ENCODE measurements at regions not wholly inside any gene's neighbourhood (a gene's known extent, or its start where the extent isn't known, plus 50 kb on each side); places are given as distances from the start of the nearest gene placed in this dataset.

DNA sequence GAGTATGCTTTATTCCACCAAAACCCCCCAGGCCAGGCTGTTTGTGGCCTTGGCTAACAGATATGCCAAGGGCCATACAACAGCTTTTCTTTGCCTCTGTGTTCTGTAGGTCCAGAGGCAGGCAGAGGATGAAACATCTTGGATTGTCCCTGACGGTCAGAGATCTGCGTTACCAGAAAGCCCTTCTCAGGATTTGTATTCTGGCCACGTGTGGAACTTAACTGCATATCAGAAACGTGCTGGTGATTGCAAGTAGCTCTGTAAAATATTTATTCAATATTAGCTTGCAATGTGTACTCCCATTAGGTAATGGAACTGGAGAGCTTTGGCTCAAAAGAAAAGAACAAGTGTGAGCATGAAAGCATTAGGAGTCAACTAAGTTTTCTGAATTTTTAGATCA lies 275.0 kb downstream of the CBLN4 start:
- H3K4me1 ChIP-seq (ENCODE audit: control insufficient read depth in 2 of 2, insufficient read depth in 2 of 2, low read length in 1 of 2), result no peaks in the 10 kb centered on the region
- H3K27me3 ChIP-seq (ENCODE audit: control insufficient read depth in 1 of 2, insufficient read depth in 2 of 2, low read length in 2 of 2), result no peaks in the 10 kb centered on the region
- H3K27ac ChIP-seq (ENCODE audit: low read depth in 2 of 2, low read length in 1 of 2), result no peak overlapping the region
- H3K4me3 ChIP-seq (ENCODE audit: low read depth in 1 of 2, low read length in 2 of 2), result no peak overlapping the region
- 51 to 60% methylated on average over 4 of the region's 4 CpGs for WGBS, 2 donors
- H3K36me3 ChIP-seq (ENCODE audit: control insufficient read depth in 2 of 2, insufficient read depth in 2 of 2, low read length in 1 of 2), result no peaks in the 10 kb centered on the region
- H3K9me3 ChIP-seq (ENCODE audit: control insufficient read depth in 2 of 2, insufficient read depth in 1 of 2, low read depth in 1 of 2, low read length in 1 of 2), result no peaks in the 10 kb centered on the region

GRCh38 chr20:55714736-55715135 lies 290.6 kb downstream of the CBLN4 start:
- no peak overlapping the region for H3K4me3 ChIP-seq (ENCODE audit: low read depth in 1 of 2, low read length in 2 of 2)
- 78 to 87% methylated on average over 6 of the region's 6 CpGs for WGBS, 2 donors
- no peaks in the 10 kb centered on the region for H3K27me3 ChIP-seq (ENCODE audit: control insufficient read depth in 1 of 2, insufficient read depth in 2 of 2, low read length in 2 of 2)
- no peaks in the 10 kb centered on the region for H3K4me1 ChIP-seq (ENCODE audit: control insufficient read depth in 2 of 2, insufficient read depth in 2 of 2, low read length in 1 of 2)
- H3K9me3 ChIP-seq (ENCODE audit: control insufficient read depth in 2 of 2, insufficient read depth in 1 of 2, low read depth in 1 of 2, low read length in 1 of 2), result no peaks in the 10 kb centered on the region
- H3K36me3 ChIP-seq (ENCODE audit: control insufficient read depth in 2 of 2, insufficient read depth in 2 of 2, low read length in 1 of 2), result no peaks in the 10 kb centered on the region
- H3K27ac ChIP-seq (ENCODE audit: low read depth in 2 of 2, low read length in 1 of 2), result no peak overlapping the region

DNA sequence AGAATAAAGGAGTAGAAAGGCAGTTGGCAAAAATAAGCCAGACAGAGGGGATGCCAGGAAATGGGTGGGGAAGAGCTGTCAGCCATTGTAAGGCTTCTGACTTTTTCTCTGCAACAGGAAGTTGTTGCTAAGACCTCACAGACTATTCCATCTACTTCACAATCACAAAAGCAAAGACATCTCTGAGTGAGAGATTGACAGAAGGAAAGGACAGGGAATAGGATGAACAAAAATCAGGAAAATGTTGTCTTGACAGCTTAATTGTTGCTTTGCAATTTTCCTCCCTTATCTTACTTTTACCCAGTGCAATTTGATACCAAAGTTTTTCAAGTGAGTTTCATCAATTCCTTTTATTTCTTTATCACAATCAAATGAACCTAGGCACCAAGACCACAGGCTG lies 291.2 kb downstream of the CBLN4 start:
- Histone ChIP-seq H3K4me1 (ENCODE audit: control insufficient read depth in 2 of 2, insufficient read depth in 2 of 2, low read length in 1 of 2) (no peaks in the 10 kb centered on the region), H3K4me3 (ENCODE audit: low read depth in 1 of 2, low read length in 2 of 2) (no peak overlapping the region), H3K9me3 (ENCODE audit: control insufficient read depth in 2 of 2, insufficient read depth in 1 of 2, low read depth in 1 of 2, low read length in 1 of 2) (no peaks in the 10 kb centered on the region), H3K27me3 (ENCODE audit: control insufficient read depth in 1 of 2, insufficient read depth in 2 of 2, low read length in 2 of 2) (no peaks in the 10 kb centered on the region), H3K27ac (ENCODE audit: low read depth in 2 of 2, low read length in 1 of 2) (no peak overlapping the region), H3K36me3 (ENCODE audit: control insufficient read depth in 2 of 2, insufficient read depth in 2 of 2, low read length in 1 of 2) (no peaks in the 10 kb centered on the region)

- 57 to 83% methylated on average over 3 of the region's 3 CpGs for WGBS, 2 donors
- H3K27me3 ChIP-seq (ENCODE audit: control insufficient read depth in 1 of 2, insufficient read depth in 2 of 2, low read length in 2 of 2), result no peaks in the 10 kb centered on the region
- H3K4me3 ChIP-seq (ENCODE audit: low read depth in 1 of 2, low read length in 2 of 2), result no peak overlapping the region
- H3K4me1 ChIP-seq (ENCODE audit: control insufficient read depth in 2 of 2, insufficient read depth in 2 of 2, low read length in 1 of 2), result no peaks in the 10 kb centered on the region
- no peak overlapping the region for H3K27ac ChIP-seq (ENCODE audit: low read depth in 2 of 2, low read length in 1 of 2)
- no peaks in the 10 kb centered on the region for H3K36me3 ChIP-seq (ENCODE audit: control insufficient read depth in 2 of 2, insufficient read depth in 2 of 2, low read length in 1 of 2)
- no peaks in the 10 kb centered on the region for H3K9me3 ChIP-seq (ENCODE audit: control insufficient read depth in 2 of 2, insufficient read depth in 1 of 2, low read depth in 1 of 2, low read length in 1 of 2)
Measured at GRCh38 chr20:55704458-55704857, 300.9 kb downstream of the CBLN4 start.

DNA sequence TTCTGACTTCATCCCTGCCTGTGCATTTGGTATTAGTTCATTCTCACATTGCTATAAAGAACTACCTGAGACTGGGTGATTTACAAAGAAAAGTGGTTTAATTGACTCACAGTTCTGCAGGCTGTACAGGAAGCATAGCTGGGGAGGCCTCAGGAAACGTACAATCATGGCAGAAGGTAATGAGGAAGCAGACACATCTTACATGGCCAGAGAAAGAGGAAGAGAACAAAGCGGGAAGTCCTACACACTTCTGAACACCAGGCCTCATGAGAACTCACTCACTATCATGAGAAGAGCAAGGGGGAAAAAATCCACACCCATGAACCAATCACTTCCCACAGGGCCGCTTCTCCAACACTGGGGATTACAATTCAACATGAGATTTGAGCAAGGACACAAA lies 303.9 kb downstream of the CBLN4 start:
- no peaks in the 10 kb centered on the region for H3K4me1 ChIP-seq (ENCODE audit: control insufficient read depth in 2 of 2, insufficient read depth in 2 of 2, low read length in 1 of 2)
- H3K36me3 ChIP-seq (ENCODE audit: control insufficient read depth in 2 of 2, insufficient read depth in 2 of 2, low read length in 1 of 2), result no peaks in the 10 kb centered on the region
- 71 to 85% methylated on average over 3 of the region's 3 CpGs for WGBS, 2 donors
- H3K27ac ChIP-seq (ENCODE audit: low read depth in 2 of 2, low read length in 1 of 2), result no peak overlapping the region
- no peaks in the 10 kb centered on the region for H3K27me3 ChIP-seq (ENCODE audit: control insufficient read depth in 1 of 2, insufficient read depth in 2 of 2, low read length in 2 of 2)
- no peak overlapping the region for H3K4me3 ChIP-seq (ENCODE audit: low read depth in 1 of 2, low read length in 2 of 2)
- no peaks in the 10 kb centered on the region for H3K9me3 ChIP-seq (ENCODE audit: control insufficient read depth in 2 of 2, insufficient read depth in 1 of 2, low read depth in 1 of 2, low read length in 1 of 2)

DNA sequence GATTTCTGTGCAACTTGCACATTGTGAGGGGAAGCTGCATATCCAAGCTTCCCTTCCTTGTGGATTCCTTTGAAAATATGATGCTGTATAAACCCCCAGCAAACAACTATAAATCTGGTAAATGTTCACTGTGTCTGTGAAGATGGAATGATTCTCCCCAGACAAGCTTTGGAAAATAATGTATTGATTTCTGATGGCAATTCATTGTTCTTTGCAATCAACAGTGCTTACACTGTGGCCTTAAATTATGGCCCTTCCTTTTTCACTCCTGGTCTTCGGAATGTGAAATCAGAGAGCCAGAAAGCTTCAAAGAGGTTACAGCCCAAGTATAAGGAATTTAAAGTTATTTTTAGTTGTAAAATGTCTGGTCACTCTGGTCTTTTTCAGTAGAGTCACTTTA lies 308.8 kb downstream of the CBLN4 start:
- Histone ChIP-seq H3K4me1 (ENCODE audit: control insufficient read depth in 2 of 2, insufficient read depth in 2 of 2, low read length in 1 of 2) (no peaks in the 10 kb centered on the region), H3K27me3 (ENCODE audit: control insufficient read depth in 1 of 2, insufficient read depth in 2 of 2, low read length in 2 of 2) (no peaks in the 10 kb centered on the region), H3K9me3 (ENCODE audit: control insufficient read depth in 2 of 2, insufficient read depth in 1 of 2, low read depth in 1 of 2, low read length in 1 of 2) (no peaks in the 10 kb centered on the region), H3K27ac (ENCODE audit: low read depth in 2 of 2, low read length in 1 of 2) (no peak overlapping the region), H3K4me3 (ENCODE audit: low read depth in 1 of 2, low read length in 2 of 2) (no peak overlapping the region), H3K36me3 (ENCODE audit: control insufficient read depth in 2 of 2, insufficient read depth in 2 of 2, low read length in 1 of 2) (no peaks in the 10 kb centered on the region)
- 60 to 77% methylated on average over 1 of the region's 1 CpG for WGBS, 2 donors

GRCh38 chr20:55693641-55694040 lies 311.7 kb downstream of the CBLN4 start:
- no peaks in the 10 kb centered on the region for H3K9me3 ChIP-seq (ENCODE audit: control insufficient read depth in 2 of 2, insufficient read depth in 1 of 2, low read depth in 1 of 2, low read length in 1 of 2)
- H3K4me3 ChIP-seq (ENCODE audit: low read depth in 1 of 2, low read length in 2 of 2), result no peak overlapping the region
- no peaks in the 10 kb centered on the region for H3K36me3 ChIP-seq (ENCODE audit: control insufficient read depth in 2 of 2, insufficient read depth in 2 of 2, low read length in 1 of 2)
- no peak overlapping the region for H3K27ac ChIP-seq (ENCODE audit: low read depth in 2 of 2, low read length in 1 of 2)
- H3K27me3 ChIP-seq (ENCODE audit: control insufficient read depth in 1 of 2, insufficient read depth in 2 of 2, low read length in 2 of 2), result no peaks in the 10 kb centered on the region
- WGBS, 2 donors, result 50 to 74% methylated on average over 5 of the region's 5 CpGs
- no peaks in the 10 kb centered on the region for H3K4me1 ChIP-seq (ENCODE audit: control insufficient read depth in 2 of 2, insufficient read depth in 2 of 2, low read length in 1 of 2)

DNA sequence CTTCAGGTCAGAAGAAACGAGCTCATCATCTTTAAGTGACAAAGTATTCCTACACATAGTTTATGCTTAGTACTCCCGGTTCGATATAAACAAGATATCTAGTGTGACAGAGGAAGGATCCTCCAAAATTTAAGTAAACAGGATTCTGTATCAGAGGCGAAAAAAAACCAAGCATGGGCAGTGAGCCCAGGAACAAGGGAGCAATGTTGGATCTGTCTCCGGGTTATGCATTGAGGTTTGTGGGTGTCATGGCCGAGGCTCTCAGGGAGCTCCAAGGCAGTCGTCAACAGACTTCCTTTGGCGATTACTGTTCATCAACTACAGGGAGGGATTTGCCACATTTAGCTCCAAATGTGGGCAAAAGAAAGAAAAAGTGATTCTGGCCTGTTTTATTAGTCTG lies 319.5 kb downstream of the CBLN4 start:
- 63 to 70% methylated on average over 8 of the region's 8 CpGs for WGBS, 2 donors
- H3K27me3 ChIP-seq (ENCODE audit: control insufficient read depth in 1 of 2, insufficient read depth in 2 of 2, low read length in 2 of 2), result no peaks in the 10 kb centered on the region

DNA sequence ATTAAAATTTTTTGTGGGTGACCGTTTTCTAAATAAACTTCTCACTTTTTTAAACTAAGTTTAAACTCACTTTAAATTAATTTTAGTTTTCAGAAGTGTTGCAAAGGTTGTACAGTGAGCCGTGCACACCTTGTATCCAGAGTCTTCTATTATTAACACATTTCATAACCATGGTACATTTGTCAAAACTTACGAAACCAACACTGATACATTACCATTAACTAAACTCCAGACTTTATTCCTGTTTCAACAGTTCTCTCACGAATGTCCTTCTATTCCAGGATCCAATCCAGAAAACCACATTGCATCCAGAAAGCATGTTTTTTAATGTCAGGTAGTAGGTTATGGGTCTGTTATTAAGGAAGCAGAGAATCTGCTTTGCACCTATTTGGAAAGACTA lies 319.9 kb downstream of the CBLN4 start:
- no peak overlapping the region for H3K4me3 ChIP-seq (ENCODE audit: low read depth in 1 of 2, low read length in 2 of 2)
- H3K36me3 ChIP-seq (ENCODE audit: control insufficient read depth in 2 of 2, insufficient read depth in 2 of 2, low read length in 1 of 2), result no peaks in the 10 kb centered on the region
- H3K27me3 ChIP-seq (ENCODE audit: control insufficient read depth in 1 of 2, insufficient read depth in 2 of 2, low read length in 2 of 2), result no peaks in the 10 kb centered on the region
- no peaks in the 10 kb centered on the region for H3K9me3 ChIP-seq (ENCODE audit: control insufficient read depth in 2 of 2, insufficient read depth in 1 of 2, low read depth in 1 of 2, low read length in 1 of 2)
- no peak overlapping the region for H3K27ac ChIP-seq (ENCODE audit: low read depth in 2 of 2, low read length in 1 of 2)
- H3K4me1 ChIP-seq (ENCODE audit: control insufficient read depth in 2 of 2, insufficient read depth in 2 of 2, low read length in 1 of 2), result no peaks in the 10 kb centered on the region
- 69 to 75% methylated on average over 4 of the region's 4 CpGs for WGBS, 2 donors

More for the DNA sequence above, 319.5 kb downstream of the CBLN4 start:
- Histone ChIP-seq H3K36me3 (ENCODE audit: control insufficient read depth in 2 of 2, insufficient read depth in 2 of 2, low read length in 1 of 2) (no peaks in the 10 kb centered on the region), H3K9me3 (ENCODE audit: control insufficient read depth in 2 of 2, insufficient read depth in 1 of 2, low read depth in 1 of 2, low read length in 1 of 2) (no peaks in the 10 kb centered on the region), H3K4me1 (ENCODE audit: control insufficient read depth in 2 of 2, insufficient read depth in 2 of 2, low read length in 1 of 2) (no peaks in the 10 kb centered on the region), H3K27ac (ENCODE audit: low read depth in 2 of 2, low read length in 1 of 2) (no peak overlapping the region), H3K4me3 (ENCODE audit: low read depth in 1 of 2, low read length in 2 of 2) (no peak overlapping the region)

GRCh38 chr20:55684578-55684977 lies 320.7 kb downstream of the CBLN4 start:
- Histone ChIP-seq H3K4me1 (ENCODE audit: control insufficient read depth in 2 of 2, insufficient read depth in 2 of 2, low read length in 1 of 2) (no peaks in the 10 kb centered on the region), H3K36me3 (ENCODE audit: control insufficient read depth in 2 of 2, insufficient read depth in 2 of 2, low read length in 1 of 2) (no peaks in the 10 kb centered on the region), H3K27me3 (ENCODE audit: control insufficient read depth in 1 of 2, insufficient read depth in 2 of 2, low read length in 2 of 2) (no peaks in the 10 kb centered on the region), H3K4me3 (ENCODE audit: low read depth in 1 of 2, low read length in 2 of 2) (no peak overlapping the region), H3K27ac (ENCODE audit: low read depth in 2 of 2, low read length in 1 of 2) (no peak overlapping the region), H3K9me3 (ENCODE audit: control insufficient read depth in 2 of 2, insufficient read depth in 1 of 2, low read depth in 1 of 2, low read length in 1 of 2) (no peaks in the 10 kb centered on the region)
- WGBS, 2 donors, result 58 to 71% methylated on average over 4 of the region's 4 CpGs
